Vagina (tissue), 2 donors: ENCODE measurements at regions not wholly inside any gene's neighbourhood (a gene's known extent, or its start where the extent isn't known, plus 50 kb on each side); places are given as distances from the start of the nearest gene placed in this dataset.

Experiments used
- DNase-seq, 2 donors: peaks; one replicate each; pipeline ENCODE4 v3.0.0-alpha.2; 2017; ENCODE audit errors: extremely low spot score in 2 of 2
- H3K27ac ChIP-seq: fragments of 200-600 bp; sonication (generic); one replicate; pipeline ENCODE4 v1.5.1; 2019
- H3K27me3 ChIP-seq: fragments of 200-600 bp; sonication (generic); one replicate; pipeline ENCODE4 v1.5.1; 2019
- H3K36me3 ChIP-seq, 2 donors: fragments of 200-600 bp; sonication (generic); one replicate each; pipeline ENCODE4 v1.5.1; 2017 to 2019
- H3K4me1 ChIP-seq: fragments of 200-600 bp; sonication (generic); one replicate; pipeline ENCODE4 v1.5.1; 2019
- H3K4me3 ChIP-seq, 2 donors: fragments of 200-600 bp; sonication (generic); 1 replicate in 1 of 2; 2 replicates in 1 of 2; pipeline ENCODE4 v1.5.1; 2016 to 2019
- H3K9me3 ChIP-seq: fragments of 200-600 bp; sonication (generic); one replicate; pipeline ENCODE4 v1.5.1; 2019
- CTCF ChIP-seq, 3 experiments: fragments of 450-650 bp in 2 of 3; fragments of 200-600 bp in 1 of 3; sonication (generic) in 1 of 3; IDR thresholded peaks; one replicate each; pipeline ENCODE4 v1.5.1; 2017 to 2019; ENCODE audit warnings: antibody characterized with exemption in 3 of 3, mild to moderate bottlenecking in 2 of 3, moderate library complexity in 2 of 3
- POLR2A ChIP-seq, 2 donors: fragments of 450-650 bp; IDR thresholded peaks; one replicate each; pipeline ENCODE4 v1.6.1; 2017; ENCODE audit warnings: antibody characterized with exemption in 2 of 2, mild to moderate bottlenecking in 2 of 2, moderate library complexity in 2 of 2
- POLR2AphosphoS5 ChIP-seq, 2 donors: sonication (generic); formaldehyde crosslinking; IDR thresholded peaks; one replicate each; pipeline ENCODE4 v1.9.0; 2017; ENCODE audit warnings: antibody characterized with exemption in 2 of 2, mild to moderate bottlenecking in 2 of 2, low read depth in 1 of 2; ENCODE audit not compliant: insufficient read depth in 1 of 2
- intact Hi-C: fragments of 100-400 bp; cut with DNase I; formaldehyde crosslinking; loops from one replicate; pipeline ENCODE4 v1.15.1; 2023

GRCh38 chr12:124398578-124399227, 103.8 kb downstream of the RFLNA start:
- TF ChIP-seq POLR2A (IDR thresholded peaks at IDR 0.05) (no peak), CTCF (IDR thresholded peaks at IDR 0.05) (no peak), POLR2AphosphoS5 (IDR thresholded peaks at IDR 0.05; ENCODE audit: insufficient read depth in 1 of 2, low read depth in 1 of 2) (peak in 1 of 2 donors; percentile 26)
- H3K36me3 ChIP-seq: peaks cover 0 to 31% of the 10 kb centered on the region in 2 donors
- intact Hi-C loops: no loop called here
- no peaks in the 10 kb centered on the region for H3K27me3 ChIP-seq
- peak overlapping the region; percentile 70 for H3K27ac ChIP-seq
- no peaks in the 10 kb centered on the region for H3K9me3 ChIP-seq
- no peak overlapping the region for H3K4me3 ChIP-seq
- DNase-seq: no peak
- peaks cover 77% of the 10 kb centered on the region for H3K4me1 ChIP-seq

- TF ChIP-seq POLR2A (IDR thresholded peaks at IDR 0.05) (no peak), POLR2AphosphoS5 (IDR thresholded peaks at IDR 0.05; ENCODE audit: insufficient read depth in 1 of 2, low read depth in 1 of 2) (peak in 1 of 2 donors; percentile 5)
- no peaks in the 10 kb centered on the region for H3K9me3 ChIP-seq
- H3K4me3 ChIP-seq: no peak overlapping the region
- peak overlapping the region; percentile 70 for H3K27ac ChIP-seq
- H3K4me1 ChIP-seq: peaks cover 77% of the 10 kb centered on the region
- intact Hi-C loops: no loop called here
- H3K27me3 ChIP-seq: no peaks in the 10 kb centered on the region
- H3K36me3 ChIP-seq: peaks cover 0 to 31% of the 10 kb centered on the region in 2 donors
- DNase-seq: no peak
These were observed 103.1 kb downstream of the RFLNA start for GRCh38 chr12:124397807-124398577.

GRCh38 chr12:124397399-124397679, 102.4 kb downstream of the RFLNA start:
- H3K27me3 ChIP-seq: no peaks in the 10 kb centered on the region
- H3K9me3 ChIP-seq: no peaks in the 10 kb centered on the region
- H3K27ac ChIP-seq: peak overlapping the region; percentile 70
- no peak for TF ChIP-seq POLR2A (IDR thresholded peaks at IDR 0.05)
- TF ChIP-seq CTCF (IDR thresholded peaks at IDR 0.05): no peak
- no peak for TF ChIP-seq POLR2AphosphoS5 (IDR thresholded peaks at IDR 0.05; ENCODE audit: insufficient read depth in 1 of 2, low read depth in 1 of 2)
- H3K4me3 ChIP-seq: no peak overlapping the region
- DNase-seq: no peak
- peaks cover 0 to 31% of the 10 kb centered on the region in 2 donors for H3K36me3 ChIP-seq
- intact Hi-C loops: no loop called here
- H3K4me1 ChIP-seq: peaks cover 77% of the 10 kb centered on the region

- Histone ChIP-seq H3K27ac (peak overlapping the region; percentile 70), H3K9me3 (no peaks in the 10 kb centered on the region), H3K27me3 (no peaks in the 10 kb centered on the region), H3K4me1 (peaks cover 80% of the 10 kb centered on the region), H3K36me3 (peaks cover 0 to 31% of the 10 kb centered on the region in 2 donors), H3K4me3 (no peak overlapping the region)
- intact Hi-C loops: no loop called here
- TF ChIP-seq CTCF (IDR thresholded peaks at IDR 0.05): no peak
- TF ChIP-seq POLR2AphosphoS5 (IDR thresholded peaks at IDR 0.05; ENCODE audit: insufficient read depth in 1 of 2, low read depth in 1 of 2): no peak
- no peak for TF ChIP-seq POLR2A (IDR thresholded peaks at IDR 0.05)
- DNase-seq: no peak
These were observed 101.9 kb downstream of the RFLNA start for GRCh38 chr12:124396544-124397398.

GRCh38 chr12:124395986-124396385, 101.1 kb downstream of the RFLNA start:
- no peak for DNase-seq
- Histone ChIP-seq H3K4me1 (peaks cover 88% of the 10 kb centered on the region), H3K36me3 (peaks cover 0 to 27% of the 10 kb centered on the region in 2 donors), H3K4me3 (no peak overlapping the region), H3K9me3 (no peaks in the 10 kb centered on the region), H3K27ac (peak overlapping the region; percentile 89), H3K27me3 (no peaks in the 10 kb centered on the region)
- intact Hi-C loops: no loop called here
- TF ChIP-seq CTCF (IDR thresholded peaks at IDR 0.05) (no peak), POLR2A (IDR thresholded peaks at IDR 0.05) (no peak), POLR2AphosphoS5 (IDR thresholded peaks at IDR 0.05; ENCODE audit: insufficient read depth in 1 of 2, low read depth in 1 of 2) (no peak)
